HepG2 (cell line): ENCODE measurements at regions not wholly inside any gene's neighbourhood (a gene's known extent, or its start where the extent isn't known, plus 50 kb on each side); places are given as distances from the start of the nearest gene placed in this dataset.

ENCODE experiments used
- EP300 ChIP-seq, 3 experiments: sonication (generic) in 1 of 3; formaldehyde crosslinking in 1 of 3; IDR thresholded peaks; 2 replicates each; pipeline versions ENCODE4 v1.5.1 to v1.6.1; 2011 to 2020; ENCODE audit warnings: low read depth in 2 of 3, low read length in 2 of 3, borderline replicate concordance in 1 of 3, improper control_type of control experiment in 1 of 3, mild to moderate bottlenecking in 1 of 3, missing genetic modification reagents in 1 of 3, moderate library complexity in 1 of 3
- NAIF1 ChIP-seq: sonication (generic); formaldehyde crosslinking; IDR thresholded peaks from 2 replicates; pipeline ENCODE4 v1.5.0; 2020; ENCODE audit warnings: mild to moderate bottlenecking, missing genetic modification reagents, borderline replicate concordance
- PTBP1 ChIP-seq: fragments of 200-400 bp; formaldehyde crosslinking; IDR thresholded peaks from 2 replicates; pipeline ENCODE4 v1.6.1; 2018; ENCODE audit warnings: low read length, low read depth; ENCODE audit not compliant: poor library complexity, severe bottlenecking
- RAD21 ChIP-seq: fragments of 450-650 bp; formaldehyde crosslinking; IDR thresholded peaks from 2 replicates; pipeline ENCODE4 v1.5.0; 2020; ENCODE audit warnings: mild to moderate bottlenecking
- RFX5 ChIP-seq: IDR thresholded peaks from 2 replicates; pipeline ENCODE4 v1.6.1; 2011; ENCODE audit warnings: low read depth, low read length, improper control_type of control experiment
- RXRA ChIP-seq: sonication (generic); formaldehyde crosslinking; IDR thresholded peaks from 2 replicates; pipeline ENCODE4 v1.5.1; 2020; ENCODE audit warnings: missing genetic modification reagents
- TAF1 ChIP-seq: sonication (generic); formaldehyde crosslinking; IDR thresholded peaks from 2 replicates; pipeline ENCODE4 v1.4.0; 2020; ENCODE audit warnings: missing genetic modification reagents
- TF ChIP-seq, protein P1 (sequence below): sonication (generic); formaldehyde crosslinking; IDR thresholded peaks from 2 replicates; pipeline ENCODE4 v1.5.0; 2020; ENCODE audit warnings: mild to moderate bottlenecking, missing genetic modification reagents, moderate library complexity

DNA sequence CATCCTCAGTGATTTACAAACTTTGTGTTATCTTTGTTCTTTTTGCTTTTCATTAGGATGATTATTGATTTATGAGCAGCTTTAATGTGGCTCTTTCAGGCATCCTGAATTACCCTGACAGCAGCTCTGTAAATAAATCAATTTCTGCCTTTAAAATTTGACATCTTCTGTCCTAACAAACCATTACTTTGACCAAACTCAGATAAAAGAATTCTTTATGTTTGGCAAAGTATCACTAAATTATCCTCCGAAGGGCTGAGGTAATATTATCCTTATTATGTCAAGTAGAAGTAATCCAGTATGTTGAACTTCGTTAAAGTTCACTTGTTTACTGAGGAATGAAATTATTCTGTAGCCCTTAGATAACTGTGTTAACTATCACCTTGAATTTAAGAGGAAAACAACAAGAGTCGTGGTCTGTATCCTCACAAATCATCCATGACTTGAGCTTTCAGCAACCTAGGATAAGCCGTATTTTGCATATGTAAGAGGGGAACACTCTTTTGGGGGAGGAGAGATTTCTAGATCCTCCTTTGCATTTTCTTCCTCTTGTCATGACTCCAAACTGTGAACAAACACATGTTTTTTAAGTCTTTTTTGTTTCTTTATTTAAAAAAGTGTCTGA is 173.2 kb upstream of the STAC start:
- TF ChIP-seq EP300 (IDR thresholded peaks at IDR 0.05; ENCODE audit: low read depth in 2 of 2, low read length in 2 of 2): no peak
- no peak for TF ChIP-seq EP300 (CRISPR knock-in tag; IDR thresholded peaks at IDR 0.05; ENCODE audit: borderline replicate concordance)
- TF ChIP-seq, protein P1, sequence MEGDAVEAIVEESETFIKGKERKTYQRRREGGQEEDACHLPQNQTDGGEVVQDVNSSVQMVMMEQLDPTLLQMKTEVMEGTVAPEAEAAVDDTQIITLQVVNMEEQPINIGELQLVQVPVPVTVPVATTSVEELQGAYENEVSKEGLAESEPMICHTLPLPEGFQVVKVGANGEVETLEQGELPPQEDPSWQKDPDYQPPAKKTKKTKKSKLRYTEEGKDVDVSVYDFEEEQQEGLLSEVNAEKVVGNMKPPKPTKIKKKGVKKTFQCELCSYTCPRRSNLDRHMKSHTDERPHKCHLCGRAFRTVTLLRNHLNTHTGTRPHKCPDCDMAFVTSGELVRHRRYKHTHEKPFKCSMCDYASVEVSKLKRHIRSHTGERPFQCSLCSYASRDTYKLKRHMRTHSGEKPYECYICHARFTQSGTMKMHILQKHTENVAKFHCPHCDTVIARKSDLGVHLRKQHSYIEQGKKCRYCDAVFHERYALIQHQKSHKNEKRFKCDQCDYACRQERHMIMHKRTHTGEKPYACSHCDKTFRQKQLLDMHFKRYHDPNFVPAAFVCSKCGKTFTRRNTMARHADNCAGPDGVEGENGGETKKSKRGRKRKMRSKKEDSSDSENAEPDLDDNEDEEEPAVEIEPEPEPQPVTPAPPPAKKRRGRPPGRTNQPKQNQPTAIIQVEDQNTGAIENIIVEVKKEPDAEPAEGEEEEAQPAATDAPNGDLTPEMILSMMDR (CRISPR knock-in tag): no peak
- no peak for TF ChIP-seq PTBP1
- no peak for TF ChIP-seq TAF1 (CRISPR knock-in tag)
- no peak for TF ChIP-seq NAIF1
- no peak for TF ChIP-seq RFX5
- TF ChIP-seq RXRA (CRISPR knock-in tag): no peak
- no peak for TF ChIP-seq RAD21 (CRISPR knock-in tag)
